ENCODE measurements at regions not wholly inside any gene's neighbourhood (a gene's known extent, or its start where the extent isn't known, plus 50 kb on each side); places are given as distances from the start of the nearest gene placed in this dataset.

DNA sequence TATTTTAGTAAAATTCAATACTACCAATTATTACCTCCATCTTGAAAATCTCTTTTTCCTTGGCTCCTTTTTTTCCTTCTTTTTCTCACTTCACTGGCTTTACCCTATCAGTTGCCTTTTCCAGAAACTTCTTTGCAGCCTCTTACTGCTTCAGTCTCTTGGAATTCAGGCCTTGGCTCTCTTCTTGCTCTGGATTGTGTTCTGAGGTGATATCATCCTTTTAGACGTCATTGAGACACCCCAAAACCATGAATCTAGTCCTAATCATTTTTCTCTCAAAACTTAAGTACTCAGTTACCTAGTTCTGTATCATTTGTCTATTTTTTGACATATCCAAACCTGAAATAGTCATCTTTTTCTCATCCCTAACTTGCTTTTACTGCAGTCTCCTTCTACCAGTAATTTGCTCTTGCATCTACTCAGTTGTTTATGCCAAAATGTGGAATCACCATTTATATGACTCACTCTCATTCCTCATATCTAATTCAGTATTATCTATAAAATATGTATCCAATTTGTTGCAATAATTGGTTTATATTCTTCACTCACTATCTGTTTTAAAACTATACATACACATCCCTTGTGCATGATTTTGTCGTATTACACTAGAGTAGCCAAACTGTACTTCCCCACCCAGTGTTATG lies 703.2 kb upstream of the CCDC54 start:
- intact Hi-C loops (cut with DNase I) = no loop called here
- Histone ChIP-seq H3K4me3 (replicated peaks in 1 of 3) (no peak overlapping the region), H3K27me3 (no peaks in the 10 kb centered on the region), H3K4me1 (no peaks in the 10 kb centered on the region), H3K36me3 (no peaks in the 10 kb centered on the region), H3K27ac (no peak overlapping the region), H3K9me3 (no peaks in the 10 kb centered on the region)
- DNase-seq = no peak
- TF ChIP-seq, protein P1, sequence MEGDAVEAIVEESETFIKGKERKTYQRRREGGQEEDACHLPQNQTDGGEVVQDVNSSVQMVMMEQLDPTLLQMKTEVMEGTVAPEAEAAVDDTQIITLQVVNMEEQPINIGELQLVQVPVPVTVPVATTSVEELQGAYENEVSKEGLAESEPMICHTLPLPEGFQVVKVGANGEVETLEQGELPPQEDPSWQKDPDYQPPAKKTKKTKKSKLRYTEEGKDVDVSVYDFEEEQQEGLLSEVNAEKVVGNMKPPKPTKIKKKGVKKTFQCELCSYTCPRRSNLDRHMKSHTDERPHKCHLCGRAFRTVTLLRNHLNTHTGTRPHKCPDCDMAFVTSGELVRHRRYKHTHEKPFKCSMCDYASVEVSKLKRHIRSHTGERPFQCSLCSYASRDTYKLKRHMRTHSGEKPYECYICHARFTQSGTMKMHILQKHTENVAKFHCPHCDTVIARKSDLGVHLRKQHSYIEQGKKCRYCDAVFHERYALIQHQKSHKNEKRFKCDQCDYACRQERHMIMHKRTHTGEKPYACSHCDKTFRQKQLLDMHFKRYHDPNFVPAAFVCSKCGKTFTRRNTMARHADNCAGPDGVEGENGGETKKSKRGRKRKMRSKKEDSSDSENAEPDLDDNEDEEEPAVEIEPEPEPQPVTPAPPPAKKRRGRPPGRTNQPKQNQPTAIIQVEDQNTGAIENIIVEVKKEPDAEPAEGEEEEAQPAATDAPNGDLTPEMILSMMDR (IDR thresholded peaks at IDR 0.05) = no peak
- TF ChIP-seq POLR2A (IDR thresholded peaks at IDR 0.05) = no peak
- WGBS, 2 donors = 76 to 83% methylated on average over 2 of the region's 2 CpGs

DNA sequence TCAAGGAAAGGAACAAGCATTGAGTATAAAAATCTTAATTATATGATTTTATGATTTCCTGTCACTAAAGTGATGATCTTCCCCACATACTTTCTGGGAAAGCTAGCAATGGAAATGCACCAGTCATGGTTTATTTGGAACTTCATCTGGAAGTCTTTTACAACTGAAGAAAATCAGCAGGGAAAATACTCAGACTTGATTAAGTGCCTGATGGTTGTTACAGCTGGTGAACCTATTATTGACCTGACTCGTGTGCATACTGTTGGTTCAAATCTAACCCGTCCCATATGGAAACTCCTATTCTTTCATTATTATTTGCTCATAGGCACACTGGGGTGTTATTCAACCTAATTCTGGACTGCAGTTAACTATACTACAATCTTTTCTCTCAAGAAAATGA lies 701.8 kb upstream of the CCDC54 start:
- no peak overlapping the region for H3K27ac ChIP-seq
- H3K9me3 ChIP-seq = no peaks in the 10 kb centered on the region
- no peaks in the 10 kb centered on the region for H3K36me3 ChIP-seq
- no peak overlapping the region for H3K4me3 ChIP-seq (replicated peaks in 1 of 3)
- WGBS, 2 donors = 82 to 87% methylated on average over 2 of the region's 2 CpGs
- H3K4me1 ChIP-seq = no peaks in the 10 kb centered on the region
- DNase-seq = no peak
- TF ChIP-seq, protein P1 (IDR thresholded peaks at IDR 0.05) = no peak
- TF ChIP-seq POLR2A (IDR thresholded peaks at IDR 0.05) = no peak
- no peaks in the 10 kb centered on the region for H3K27me3 ChIP-seq
- intact Hi-C loops (cut with DNase I) = no loop called here

DNA sequence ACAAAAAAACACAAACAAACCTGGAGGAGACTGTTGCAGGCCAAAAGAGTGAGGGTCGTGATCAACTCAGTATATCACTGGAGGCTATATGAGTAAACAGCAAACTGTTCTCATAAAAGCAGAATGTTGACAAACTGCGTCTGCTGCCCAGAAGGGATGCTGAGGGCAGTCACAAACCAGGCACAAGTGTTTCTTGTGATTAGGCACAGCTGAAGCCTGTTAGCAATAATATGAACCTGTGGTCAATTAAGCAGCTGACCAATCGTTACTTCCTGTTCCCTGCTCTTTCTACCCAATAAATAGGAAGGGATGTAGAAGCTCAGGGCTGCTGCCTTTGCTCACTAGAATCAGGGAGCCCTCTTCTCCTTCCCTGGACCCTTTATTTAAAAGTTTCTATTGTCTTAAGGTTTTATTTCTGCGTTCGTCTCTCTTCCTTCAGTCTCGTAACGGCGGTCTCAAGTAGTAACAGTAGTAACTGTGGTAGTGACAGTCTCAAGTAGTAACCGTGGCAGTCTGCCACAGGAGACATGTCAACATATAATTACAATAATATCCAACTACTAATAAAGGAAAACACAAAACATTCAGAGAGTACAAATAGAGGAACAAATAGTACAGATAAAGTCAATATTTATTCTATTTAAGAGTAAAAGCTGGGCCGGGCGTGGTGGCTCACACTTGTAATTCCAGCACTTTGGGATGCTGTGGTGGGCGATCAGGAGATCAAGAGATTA lies 698.4 kb upstream of the CCDC54 start:
- intact Hi-C loops (cut with DNase I) = no loop called here
- no peak overlapping the region for H3K4me3 ChIP-seq (replicated peaks in 1 of 3)
- 88 to 91% methylated on average over 12 of the region's 12 CpGs for WGBS, 2 donors
- H3K4me1 ChIP-seq = no peaks in the 10 kb centered on the region
- no peaks in the 10 kb centered on the region for H3K27me3 ChIP-seq
- DNase-seq = no peak
- H3K36me3 ChIP-seq = no peaks in the 10 kb centered on the region
- no peaks in the 10 kb centered on the region for H3K9me3 ChIP-seq
- no peak overlapping the region for H3K27ac ChIP-seq
- TF ChIP-seq, protein P1 (IDR thresholded peaks at IDR 0.05) = no peak
- TF ChIP-seq POLR2A (IDR thresholded peaks at IDR 0.05) = no peak

DNA sequence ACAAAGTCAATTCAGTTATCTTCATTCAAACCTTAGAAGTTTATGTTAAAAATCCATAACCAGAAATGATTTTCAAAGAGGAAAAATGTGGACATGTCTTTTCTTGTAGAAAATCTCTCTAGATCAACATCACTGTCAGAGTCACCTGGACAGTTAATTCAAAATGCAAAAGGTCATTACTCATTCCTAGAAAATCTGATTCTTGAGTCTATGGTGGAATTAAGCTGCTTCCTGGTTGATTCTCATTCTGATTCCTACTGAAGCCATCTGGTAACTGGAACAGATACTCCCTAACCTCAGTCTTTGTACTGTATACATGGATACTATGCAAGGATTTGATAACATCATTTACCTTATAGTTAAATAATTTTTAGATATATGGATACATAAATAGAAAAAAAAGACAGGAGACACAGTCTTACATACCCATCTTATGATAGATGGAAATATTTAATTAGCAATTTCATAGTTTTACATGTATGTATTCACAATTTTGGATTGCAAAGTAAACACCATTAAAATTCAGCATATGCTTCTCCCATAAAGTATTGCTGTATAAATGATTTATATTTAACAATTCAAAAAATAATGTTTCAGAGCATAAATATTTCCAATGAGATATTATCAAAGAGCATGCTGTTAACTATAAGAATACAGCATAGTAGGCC lies 693.2 kb upstream of the CCDC54 start:
- Histone ChIP-seq H3K36me3 (no peaks in the 10 kb centered on the region), H3K4me3 (replicated peaks in 1 of 3) (no peak overlapping the region), H3K4me1 (no peaks in the 10 kb centered on the region), H3K27ac (no peak overlapping the region), H3K27me3 (no peaks in the 10 kb centered on the region), H3K9me3 (no peaks in the 10 kb centered on the region)
- intact Hi-C loops (cut with DNase I) = no loop called here
- TF ChIP-seq, protein P1 (IDR thresholded peaks at IDR 0.05) = no peak
- no peak for TF ChIP-seq POLR2A (IDR thresholded peaks at IDR 0.05)
- no peak for DNase-seq

DNA sequence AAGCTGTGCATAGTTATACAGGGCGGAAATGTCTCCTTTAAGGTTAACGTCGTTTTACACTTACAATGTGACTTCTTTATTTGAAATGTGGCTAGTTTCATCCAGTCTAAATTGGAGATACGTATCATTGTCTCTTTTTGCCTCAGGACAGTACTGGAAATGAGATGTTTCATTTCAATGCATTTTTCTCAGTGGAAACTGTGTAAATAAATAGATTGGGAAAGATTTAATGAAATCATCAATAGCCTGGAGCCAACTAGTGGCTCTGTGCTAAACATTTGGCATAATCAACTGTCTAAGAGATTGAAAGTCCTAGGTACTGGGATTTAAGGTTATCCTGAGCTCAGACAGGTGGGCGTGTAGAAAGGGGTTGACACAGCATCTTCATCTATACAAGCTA lies 691.5 kb upstream of the CCDC54 start:
- no peak overlapping the region for H3K27ac ChIP-seq
- no peak overlapping the region for H3K4me3 ChIP-seq (replicated peaks in 1 of 3)
- intact Hi-C loops (cut with DNase I) = no loop called here
- no peak for DNase-seq
- no peaks in the 10 kb centered on the region for H3K36me3 ChIP-seq
- 89 to 90% methylated on average over 5 of the region's 5 CpGs for WGBS, 2 donors
- no peaks in the 10 kb centered on the region for H3K4me1 ChIP-seq
- TF ChIP-seq, protein P1 (IDR thresholded peaks at IDR 0.05) = no peak
- no peak for TF ChIP-seq POLR2A (IDR thresholded peaks at IDR 0.05)
- no peaks in the 10 kb centered on the region for H3K27me3 ChIP-seq
- no peaks in the 10 kb centered on the region for H3K9me3 ChIP-seq
